Activated T-cell treated with anti-CD3 and anti-CD28 coated beads, Interleukin-2, amount 50 U/mL, for 72 hours (primary cell): ENCODE measurements at regions not wholly inside any gene's neighbourhood (a gene's known extent, or its start where the extent isn't known, plus 50 kb on each side); places are given as distances from the start of the nearest gene placed in this dataset.
A peak's percentile ranks its signal among the peaks of the same experiment; 100 is the strongest.
"Not testable (repeated sequence)": the region's sequence is repeated elsewhere in the genome, so short reads cannot be mapped to it uniquely, and the experiment has no call there.

Experiments used
- ATAC-seq, 2 donors: fragments of 150-1000 bp; cut with Tn5 transposase; replicated peaks in 1 of 2; 2 replicates each; pipeline ENCODE4 v1.10.0; 2021; ENCODE audit warnings: moderate library complexity in 2 of 2, mild to moderate bottlenecking in 1 of 2
- DNase-seq, 2 donors: peaks; one replicate each; pipeline ENCODE4 v3.0.0; 2021 to 2022; ENCODE audit warnings: mixed read lengths in 1 of 2
- H3K27ac Mint-ChIP-seq: one replicate; pipeline ENCODE4 v1.8.0; 2022; ENCODE audit warnings: mild to moderate bottlenecking, moderate library complexity, mixed read lengths
- H3K27me3 Mint-ChIP-seq: one replicate; pipeline ENCODE4 v1.8.0; 2022; ENCODE audit warnings: low read depth, mixed read lengths
- H3K36me3 Mint-ChIP-seq, 2 donors: one replicate each; pipeline ENCODE4 v1.8.0; 2022; ENCODE audit warnings: mixed read lengths in 2 of 2, mild to moderate bottlenecking in 1 of 2; ENCODE audit not compliant: insufficient read depth in 2 of 2
- H3K4me1 Mint-ChIP-seq: one replicate; pipeline ENCODE4 v1.8.0; 2022; ENCODE audit warnings: low read depth, mixed read lengths
- H3K4me3 Mint-ChIP-seq, 2 donors: one replicate each; pipeline ENCODE4 v1.8.0; 2022; ENCODE audit warnings: mild to moderate bottlenecking in 2 of 2, mixed read lengths in 2 of 2, moderate library complexity in 2 of 2
- H3K9me3 Mint-ChIP-seq, 2 donors: one replicate each; pipeline ENCODE4 v1.8.0; 2022; ENCODE audit warnings: mixed read lengths in 2 of 2

DNA sequence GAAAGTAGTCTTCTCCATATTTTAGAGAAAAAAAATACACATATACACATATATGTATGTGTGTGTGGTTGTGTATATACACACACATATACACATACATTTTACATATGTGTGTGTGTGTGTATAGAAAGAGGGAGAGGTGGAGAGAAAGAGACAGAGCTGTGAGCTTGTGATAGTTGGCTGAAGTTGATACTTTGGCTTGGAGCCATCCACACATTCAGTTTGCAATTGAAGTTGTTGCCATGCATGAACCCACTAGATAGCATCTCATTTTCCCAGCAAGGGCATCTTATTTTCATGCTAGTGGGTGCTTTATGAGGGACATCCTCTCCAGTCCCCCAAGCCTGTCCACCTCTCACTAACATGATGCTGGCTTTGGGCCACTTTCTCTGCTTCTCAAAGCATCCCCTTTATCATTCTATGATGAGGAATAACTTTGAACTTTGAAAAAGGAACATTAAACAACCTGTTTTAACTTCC lies 228.6 kb downstream of the ZNF621 start:
- Mint-ChIP-seq H3K27ac (no peak overlapping the region), H3K36me3 (peaks cover 0 to 2% of the 10 kb centered on the region in 2 donors), H3K4me3 (no peak overlapping the region), H3K27me3 (peaks cover 11% of the 10 kb centered on the region), H3K4me1 (peaks cover 7% of the 10 kb centered on the region), H3K9me3 (peaks cover 2% of the 10 kb centered on the region in 2 donors)
- no peak for DNase-seq
- ATAC-seq, result no peak

GRCh38 chr3:40753951-40754350 lies 229.2 kb downstream of the ZNF621 start:
- Mint-ChIP-seq H3K36me3 (peaks cover 0 to 2% of the 10 kb centered on the region in 2 donors), H3K4me3 (no peak overlapping the region), H3K27me3 (peaks cover 11% of the 10 kb centered on the region), H3K4me1 (peaks cover 7% of the 10 kb centered on the region), H3K27ac (no peak overlapping the region), H3K9me3 (peaks cover 2% of the 10 kb centered on the region in 2 donors)
- ATAC-seq, result no peak
- no peak for DNase-seq

GRCh38 chr3:40754994-40755393 lies 230.2 kb downstream of the ZNF621 start:
- H3K9me3 Mint-ChIP-seq, result peaks cover 2 to 4% of the 10 kb centered on the region in 2 donors
- ATAC-seq (peak; percentile 43 to 67), DNase-seq (no peak)
- H3K4me3 Mint-ChIP-seq, result no peak overlapping the region
- H3K27ac Mint-ChIP-seq, result no peak overlapping the region
- H3K27me3 Mint-ChIP-seq, result peaks cover 14% of the 10 kb centered on the region
- H3K36me3 Mint-ChIP-seq, result peaks cover 0 to 2% of the 10 kb centered on the region in 2 donors
- peaks cover 7% of the 10 kb centered on the region for H3K4me1 Mint-ChIP-seq

GRCh38 chr3:40756500-40756899 lies 231.7 kb downstream of the ZNF621 start:
- H3K27me3 Mint-ChIP-seq, result peaks cover 21% of the 10 kb centered on the region
- H3K4me1 Mint-ChIP-seq, result peaks cover 7% of the 10 kb centered on the region
- no peak overlapping the region for H3K27ac Mint-ChIP-seq
- H3K4me3 Mint-ChIP-seq, result no peak overlapping the region
- peaks cover 2 to 8% of the 10 kb centered on the region in 2 donors for H3K9me3 Mint-ChIP-seq
- ATAC-seq (no peak), DNase-seq (no peak)
- H3K36me3 Mint-ChIP-seq, result peaks cover 0 to 4% of the 10 kb centered on the region in 2 donors

DNA sequence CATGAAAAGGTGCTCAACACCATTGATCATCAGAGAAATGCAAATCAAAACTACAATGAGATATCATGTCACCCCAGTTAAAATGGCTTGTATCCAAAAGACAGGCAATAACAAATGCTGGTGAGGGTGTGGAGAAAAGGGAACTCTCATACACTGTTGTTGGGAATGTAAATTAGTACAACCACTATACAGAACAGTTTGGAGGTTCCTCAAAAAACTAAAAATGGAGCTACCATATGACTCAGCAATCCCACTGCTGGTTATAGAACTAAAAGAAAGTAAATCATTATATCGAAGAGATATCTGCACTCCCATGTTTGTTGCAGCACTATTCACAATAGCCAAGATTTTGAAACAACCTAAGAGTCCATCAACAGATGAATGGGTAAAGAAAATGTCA lies 238.0 kb downstream of the ZNF621 start:
- not testable (repeated sequence) for H3K36me3 Mint-ChIP-seq, ATAC-seq, H3K9me3 Mint-ChIP-seq, H3K4me1 Mint-ChIP-seq, H3K4me3 Mint-ChIP-seq, DNase-seq, H3K27ac Mint-ChIP-seq
- H3K27me3 Mint-ChIP-seq, result peaks cover 21% of the 10 kb centered on the region

- Mint-ChIP-seq H3K36me3 (peaks cover 0 to 2% of the 10 kb centered on the region in 2 donors), H3K4me1 (no peaks in the 10 kb centered on the region), H3K4me3 (no peak overlapping the region), H3K27ac (no peak overlapping the region), H3K9me3 (peaks cover 4 to 8% of the 10 kb centered on the region in 2 donors), H3K27me3 (peaks cover 21% of the 10 kb centered on the region)
- ATAC-seq, result no peak
- no peak for DNase-seq
Measured at GRCh38 chr3:40763807-40764206, 239.0 kb downstream of the ZNF621 start.

GRCh38 chr3:40764747-40765146 lies 240.0 kb downstream of the ZNF621 start:
- no peak overlapping the region for H3K27ac Mint-ChIP-seq
- DNase-seq, result no peak
- no peak for ATAC-seq
- no peak overlapping the region for H3K4me3 Mint-ChIP-seq
- peaks cover 21% of the 10 kb centered on the region for H3K27me3 Mint-ChIP-seq
- peaks cover 2% of the 10 kb centered on the region for H3K4me1 Mint-ChIP-seq
- H3K36me3 Mint-ChIP-seq, result peaks cover 0 to 2% of the 10 kb centered on the region in 2 donors
- peaks cover 4 to 8% of the 10 kb centered on the region in 2 donors for H3K9me3 Mint-ChIP-seq

GRCh38 chr3:40765884-40766283 lies 241.1 kb downstream of the ZNF621 start:
- Mint-ChIP-seq H3K27ac (no peak overlapping the region), H3K4me3 (no peak overlapping the region), H3K27me3 (peaks cover 10% of the 10 kb centered on the region), H3K36me3 (peaks cover 0 to under 1% of the 10 kb centered on the region in 2 donors), H3K9me3 (peaks cover 2 to 4% of the 10 kb centered on the region in 2 donors), H3K4me1 (peaks cover 8% of the 10 kb centered on the region)
- ATAC-seq (peak in 1 of 2 donors; percentile 78), DNase-seq (no peak)

GRCh38 chr3:40766396-40766795 lies 241.6 kb downstream of the ZNF621 start:
- H3K4me1 Mint-ChIP-seq, result peaks cover 8% of the 10 kb centered on the region
- no peak for DNase-seq
- H3K36me3 Mint-ChIP-seq, result no peaks in the 10 kb centered on the region
- no peak overlapping the region for H3K27ac Mint-ChIP-seq
- peaks cover 2 to 4% of the 10 kb centered on the region in 2 donors for H3K9me3 Mint-ChIP-seq
- ATAC-seq, result no peak
- H3K27me3 Mint-ChIP-seq, result peaks cover 6% of the 10 kb centered on the region
- H3K4me3 Mint-ChIP-seq, result no peak overlapping the region

- Mint-ChIP-seq H3K4me1 (peaks cover 8% of the 10 kb centered on the region), H3K9me3 (peaks cover 0 to 2% of the 10 kb centered on the region in 2 donors), H3K36me3 (no peaks in the 10 kb centered on the region), H3K27ac (no peak overlapping the region), H3K27me3 (peaks cover under 1% of the 10 kb centered on the region), H3K4me3 (no peak overlapping the region)
- DNase-seq (no peak), ATAC-seq (no peak)
Measured at GRCh38 chr3:40768046-40768445, 243.3 kb downstream of the ZNF621 start.

GRCh38 chr3:40768536-40768935 lies 243.8 kb downstream of the ZNF621 start:
- peaks cover 0 to 2% of the 10 kb centered on the region in 2 donors for H3K9me3 Mint-ChIP-seq
- no peak overlapping the region for H3K27ac Mint-ChIP-seq
- H3K27me3 Mint-ChIP-seq, result no peaks in the 10 kb centered on the region
- ATAC-seq (no peak), DNase-seq (no peak)
- H3K36me3 Mint-ChIP-seq, result no peaks in the 10 kb centered on the region
- H3K4me1 Mint-ChIP-seq, result peaks cover 8% of the 10 kb centered on the region
- H3K4me3 Mint-ChIP-seq, result no peak overlapping the region

GRCh38 chr3:40770061-40770460 lies 245.3 kb downstream of the ZNF621 start:
- Mint-ChIP-seq H3K4me3 (no peak overlapping the region), H3K36me3 (no peaks in the 10 kb centered on the region), H3K9me3 (no peaks in the 10 kb centered on the region), H3K4me1 (peaks cover 8% of the 10 kb centered on the region), H3K27ac (no peak overlapping the region), H3K27me3 (no peaks in the 10 kb centered on the region)
- ATAC-seq (peak in 1 of 2 donors; percentile 35), DNase-seq (no peak)

GRCh38 chr3:40771112-40771511 lies 246.4 kb downstream of the ZNF621 start:
- Mint-ChIP-seq H3K9me3 (no peaks in the 10 kb centered on the region), H3K4me3 (no peak overlapping the region), H3K4me1 (peaks cover 8% of the 10 kb centered on the region), H3K27ac (no peak overlapping the region), H3K27me3 (peaks cover 3% of the 10 kb centered on the region), H3K36me3 (no peaks in the 10 kb centered on the region)
- DNase-seq, result no peak
- ATAC-seq, result no peak

- Mint-ChIP-seq H3K4me1 (no peaks in the 10 kb centered on the region), H3K27me3 (peaks cover 26% of the 10 kb centered on the region), H3K36me3 (no peaks in the 10 kb centered on the region), H3K27ac (no peak overlapping the region), H3K4me3 (no peak overlapping the region), H3K9me3 (no peaks in the 10 kb centered on the region)
- DNase-seq (no peak), ATAC-seq (no peak)
Measured at GRCh38 chr3:40779039-40779438, 254.3 kb downstream of the ZNF621 start.
